VCaP (cell line): ENCODE measurements at regions not wholly inside any gene's neighbourhood (a gene's known extent, or its start where the extent isn't known, plus 50 kb on each side); places are given as distances from the start of the nearest gene placed in this dataset.
"Not testable (repeated sequence)": the region's sequence is repeated elsewhere in the genome, so short reads cannot be mapped to it uniquely, and the experiment has no call there.

Experiments used
- H3K27ac ChIP-seq: fragments of 450-650 bp; 2 replicates; pipeline ENCODE4 v1.5.1; 2017
- TF ChIP-seq, protein P1 (sequence below): fragments of 450-650 bp; conservative IDR thresholded peaks from 2 replicates; pipeline ENCODE4 v1.5.1; 2017; ENCODE audit warnings: mild to moderate bottlenecking, moderate library complexity

GRCh38 chr3:20945892-20946291 is 759.9 kb upstream of the SGO1 start:
- H3K27ac ChIP-seq, result no peak overlapping the region
- TF ChIP-seq, protein P1, sequence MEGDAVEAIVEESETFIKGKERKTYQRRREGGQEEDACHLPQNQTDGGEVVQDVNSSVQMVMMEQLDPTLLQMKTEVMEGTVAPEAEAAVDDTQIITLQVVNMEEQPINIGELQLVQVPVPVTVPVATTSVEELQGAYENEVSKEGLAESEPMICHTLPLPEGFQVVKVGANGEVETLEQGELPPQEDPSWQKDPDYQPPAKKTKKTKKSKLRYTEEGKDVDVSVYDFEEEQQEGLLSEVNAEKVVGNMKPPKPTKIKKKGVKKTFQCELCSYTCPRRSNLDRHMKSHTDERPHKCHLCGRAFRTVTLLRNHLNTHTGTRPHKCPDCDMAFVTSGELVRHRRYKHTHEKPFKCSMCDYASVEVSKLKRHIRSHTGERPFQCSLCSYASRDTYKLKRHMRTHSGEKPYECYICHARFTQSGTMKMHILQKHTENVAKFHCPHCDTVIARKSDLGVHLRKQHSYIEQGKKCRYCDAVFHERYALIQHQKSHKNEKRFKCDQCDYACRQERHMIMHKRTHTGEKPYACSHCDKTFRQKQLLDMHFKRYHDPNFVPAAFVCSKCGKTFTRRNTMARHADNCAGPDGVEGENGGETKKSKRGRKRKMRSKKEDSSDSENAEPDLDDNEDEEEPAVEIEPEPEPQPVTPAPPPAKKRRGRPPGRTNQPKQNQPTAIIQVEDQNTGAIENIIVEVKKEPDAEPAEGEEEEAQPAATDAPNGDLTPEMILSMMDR, result no peak

DNA sequence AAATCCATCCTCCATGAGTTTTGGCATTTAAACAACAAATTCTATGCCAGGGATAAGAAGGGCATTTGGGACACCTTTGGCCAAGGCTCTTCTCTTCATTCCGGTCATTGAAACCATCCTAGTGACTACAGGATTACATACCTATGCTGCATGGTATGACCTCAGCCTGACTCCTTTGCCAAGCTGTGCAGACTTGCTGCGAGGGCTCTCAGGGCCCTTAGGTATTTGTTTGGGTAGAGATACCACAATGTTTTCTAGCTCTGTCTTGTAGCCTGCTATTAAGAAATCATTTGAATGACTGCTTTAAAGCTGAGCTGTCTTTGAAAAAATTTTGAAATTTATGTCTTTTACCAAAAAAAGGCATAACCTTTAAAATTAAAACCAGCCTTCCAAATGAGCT is 749.8 kb upstream of the SGO1 start:
- TF ChIP-seq, protein P1, result no peak
- no peak overlapping the region for H3K27ac ChIP-seq

DNA sequence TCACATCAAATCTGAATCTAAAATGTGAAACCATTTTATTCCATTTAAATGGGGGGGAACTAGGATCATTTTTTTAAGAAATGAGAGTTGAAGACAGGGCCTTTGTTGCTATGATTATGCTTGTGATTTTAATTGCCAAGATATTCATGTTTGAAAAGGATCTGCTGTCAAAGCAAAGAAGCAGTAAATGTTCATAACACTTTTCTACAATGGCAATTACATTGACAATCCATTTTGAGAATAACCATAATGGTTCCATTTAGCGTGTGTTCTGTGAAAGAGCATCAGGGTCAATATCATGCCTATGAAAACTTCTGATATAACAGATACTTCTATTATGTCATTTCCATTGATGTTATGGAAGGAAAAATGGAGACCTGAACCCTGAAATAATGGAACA is 745.8 kb upstream of the SGO1 start:
- TF ChIP-seq, protein P1, result no peak

GRCh38 chr3:20930034-20930433 is 744.0 kb upstream of the SGO1 start:
- TF ChIP-seq, protein P1, result peak; percentile 95
- H3K27ac ChIP-seq, result no peak overlapping the region

More for the DNA sequence above, 745.8 kb upstream of the SGO1 start:
- H3K27ac ChIP-seq, result no peak overlapping the region

GRCh38 chr3:20924646-20925385 is 738.8 kb upstream of the SGO1 start:
- TF ChIP-seq, protein P1, result no peak
- no peak overlapping the region for H3K27ac ChIP-seq

- not testable (repeated sequence) for H3K27ac ChIP-seq
These were observed 735.1 kb upstream of the SGO1 start for GRCh38 chr3:20921112-20921511.

GRCh38 chr3:20916951-20917606 is 731.1 kb upstream of the SGO1 start:
- TF ChIP-seq, protein P1, result no peak
- no peak overlapping the region for H3K27ac ChIP-seq

DNA sequence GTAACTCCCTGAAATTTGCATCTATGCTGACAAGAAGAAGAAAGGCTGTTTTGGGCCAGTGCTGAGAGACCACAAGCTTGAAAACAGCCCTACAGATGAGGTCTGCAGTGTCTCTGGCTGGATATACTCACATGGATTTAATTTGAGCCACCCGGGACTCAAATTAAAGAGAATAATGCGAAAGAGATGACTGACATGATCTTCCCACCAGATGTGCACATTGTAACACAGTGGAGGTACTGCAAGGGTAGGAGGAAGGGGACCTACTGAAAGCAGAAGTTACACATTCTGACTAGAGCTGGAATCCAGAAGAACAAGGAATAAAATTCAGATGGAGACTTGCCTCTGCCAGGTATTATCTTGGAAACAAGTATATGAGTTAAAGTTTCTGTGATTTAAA is 728.3 kb upstream of the SGO1 start:
- TF ChIP-seq, protein P1, result no peak
- H3K27ac ChIP-seq, result no peak overlapping the region
